Activated CD4-positive, alpha-beta T cell treated with anti-CD3 and anti-CD28 coated beads for 48 hours (primary cell): ENCODE measurements at regions not wholly inside any gene's neighbourhood (a gene's known extent, or its start where the extent isn't known, plus 50 kb on each side); places are given as distances from the start of the nearest gene placed in this dataset.

Experiments used
- DNase-seq: peaks from one replicate; pipeline ENCODE4 v3.0.0-alpha.2; 2020

- DNase-seq: no peak
These were observed 503.4 kb downstream of the PLXNA4 start for GRCh38 chr7:132072873-132073272.

GRCh38 chr7:132072165-132072564 lies 504.1 kb downstream of the PLXNA4 start:
- no peak for DNase-seq

GRCh38 chr7:132069306-132069705 lies 507.0 kb downstream of the PLXNA4 start:
- DNase-seq: no peak

- no peak for DNase-seq
These were observed 509.5 kb downstream of the PLXNA4 start for GRCh38 chr7:132066761-132067171.

- DNase-seq: no peak
These were observed 509.7 kb upstream of the PODXL start for GRCh38 chr7:132065989-132066603.

GRCh38 chr7:132065193-132065988 lies 509.0 kb upstream of the PODXL start:
- no peak for DNase-seq

- no peak for DNase-seq
These were observed 507.4 kb upstream of the PODXL start for GRCh38 chr7:132063800-132064199.

- DNase-seq: no peak
These were observed 505.5 kb upstream of the PODXL start for GRCh38 chr7:132061937-132062336.

GRCh38 chr7:132059141-132059540 lies 502.7 kb upstream of the PODXL start:
- DNase-seq: no peak

- no peak for DNase-seq
These were observed 499.1 kb upstream of the PODXL start for GRCh38 chr7:132055336-132056120.

- DNase-seq: no peak
These were observed 497.4 kb upstream of the PODXL start for GRCh38 chr7:132053871-132054270.

GRCh38 chr7:132051311-132051710 lies 494.9 kb upstream of the PODXL start:
- DNase-seq: no peak

GRCh38 chr7:132049462-132050304 lies 493.3 kb upstream of the PODXL start:
- peak; percentile 43 for DNase-seq

- DNase-seq: no peak
These were observed 489.1 kb upstream of the PODXL start for GRCh38 chr7:132045481-132045980.

GRCh38 chr7:132045002-132045401 lies 488.6 kb upstream of the PODXL start:
- no peak for DNase-seq

GRCh38 chr7:132044247-132044646 lies 487.8 kb upstream of the PODXL start:
- DNase-seq: no peak

GRCh38 chr7:132041108-132041507 lies 484.7 kb upstream of the PODXL start:
- DNase-seq: no peak

- DNase-seq: no peak
These were observed 479.3 kb upstream of the PODXL start for GRCh38 chr7:132035517-132036362.

GRCh38 chr7:132034748-132035416 lies 478.5 kb upstream of the PODXL start:
- no peak for DNase-seq

- no peak for DNase-seq
These were observed 474.5 kb upstream of the PODXL start for GRCh38 chr7:132030883-132031282.

GRCh38 chr7:132030086-132030568 lies 473.7 kb upstream of the PODXL start:
- DNase-seq: no peak
